Frontal cortex (tissue), 3 donors: ENCODE measurements at regions not wholly inside any gene's neighbourhood (a gene's known extent, or its start where the extent isn't known, plus 50 kb on each side); places are given as distances from the start of the nearest gene placed in this dataset.

Source experiments
- DNase-seq, 2 donors: peaks; one replicate each; pipeline ENCODE4 v3.0.0; 2012; ENCODE audit warnings: low spot score in 2 of 2
- FAIRE-seq: peaks from 2 replicates; lab custom pipeline; 2012; peaks lifted over from hg19 to GRCh38; lab: Jason Lieb, UNC
- donor health status: control.
- donor health status: control.
- donor health status: control.

DNA sequence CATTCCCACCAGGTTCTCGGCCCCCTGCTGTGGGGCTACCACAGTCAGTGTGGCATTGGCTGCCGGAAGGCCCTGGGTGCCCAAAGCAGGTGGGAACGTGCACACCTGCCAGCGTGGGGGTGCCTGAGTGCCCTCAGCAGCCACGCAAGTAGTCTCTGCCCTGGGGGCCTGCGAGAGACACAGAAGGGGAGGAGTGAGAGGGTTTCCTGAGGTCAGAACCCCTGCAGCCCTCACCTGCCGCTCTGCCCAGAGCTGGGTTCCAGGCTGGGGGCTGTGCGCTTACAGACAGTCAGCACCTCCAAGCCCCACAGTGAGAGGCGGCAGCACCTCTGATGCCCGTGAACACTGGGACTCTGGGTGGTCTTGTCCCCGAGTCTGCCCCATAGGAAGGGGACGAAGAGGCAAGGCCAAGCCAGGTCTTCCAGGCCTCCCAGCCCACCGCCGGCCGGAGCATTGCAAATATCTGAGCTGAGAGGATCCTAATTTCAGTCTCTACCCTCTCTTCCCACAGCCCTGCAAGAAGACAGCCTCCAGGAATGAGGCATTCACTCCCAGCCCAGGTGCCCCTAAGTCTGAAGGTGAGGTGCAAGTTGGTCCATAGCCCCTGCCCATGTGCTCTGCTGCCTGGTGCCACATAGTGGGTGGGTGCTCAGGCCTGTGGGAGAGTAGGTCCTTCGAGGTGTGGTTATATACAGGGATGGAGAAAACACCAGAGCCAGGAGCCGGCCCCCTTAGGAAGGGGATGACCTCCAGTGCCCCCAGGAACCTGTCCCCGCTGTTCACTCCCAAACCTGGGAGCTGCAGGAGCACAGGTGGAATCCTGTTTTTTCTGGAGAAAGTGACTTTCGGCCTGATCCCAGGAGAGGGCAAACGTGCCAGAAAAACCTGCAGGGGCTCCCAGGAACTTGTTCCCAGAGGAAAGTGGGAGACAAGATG, 291.1 kb upstream of the RTL1 start:
- DNase-seq (no peak), FAIRE-seq (no peak)

- no peak for DNase-seq
- FAIRE-seq, result no peak
These were observed 291.9 kb upstream of the RTL1 start for GRCh38 chr14:101195309-101195901.

DNA sequence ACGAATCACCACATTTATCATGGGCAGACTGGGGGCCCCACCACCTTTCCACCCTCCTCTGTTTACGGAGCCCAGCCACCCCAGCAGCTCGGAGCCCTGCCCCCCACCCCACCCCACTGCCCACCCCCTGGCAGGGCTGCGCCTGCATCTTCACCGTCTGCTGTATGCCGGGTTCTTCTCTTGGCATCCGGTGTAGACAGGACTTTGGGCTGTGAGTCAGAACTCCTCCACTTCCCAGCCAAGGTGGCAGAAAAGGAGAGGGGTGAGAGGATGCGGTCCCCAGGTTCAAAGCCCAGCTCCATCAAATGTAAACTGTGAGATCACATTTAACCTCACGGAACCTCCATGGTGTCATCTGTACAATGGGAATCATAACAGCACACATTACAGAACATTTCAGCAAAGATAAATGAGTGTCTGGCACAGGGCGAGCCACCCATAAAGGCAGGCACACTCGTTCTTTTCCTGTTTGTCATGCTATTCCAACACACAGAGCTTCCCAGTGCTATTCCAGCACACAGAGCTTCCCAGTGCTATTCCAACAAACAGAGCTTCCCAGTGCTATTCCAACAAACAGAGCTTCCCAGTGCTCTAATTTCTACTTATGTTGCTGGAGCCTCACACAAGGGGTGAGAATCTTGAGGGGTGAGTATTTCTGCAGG, 292.7 kb upstream of the RTL1 start:
- FAIRE-seq (no peak), DNase-seq (no peak)

- FAIRE-seq (no peak), DNase-seq (no peak)
These were observed 293.5 kb upstream of the RTL1 start for GRCh38 chr14:101196795-101197590.

GRCh38 chr14:101197595-101198397, 294.3 kb upstream of the RTL1 start:
- DNase-seq (no peak), FAIRE-seq (no peak)

DNA sequence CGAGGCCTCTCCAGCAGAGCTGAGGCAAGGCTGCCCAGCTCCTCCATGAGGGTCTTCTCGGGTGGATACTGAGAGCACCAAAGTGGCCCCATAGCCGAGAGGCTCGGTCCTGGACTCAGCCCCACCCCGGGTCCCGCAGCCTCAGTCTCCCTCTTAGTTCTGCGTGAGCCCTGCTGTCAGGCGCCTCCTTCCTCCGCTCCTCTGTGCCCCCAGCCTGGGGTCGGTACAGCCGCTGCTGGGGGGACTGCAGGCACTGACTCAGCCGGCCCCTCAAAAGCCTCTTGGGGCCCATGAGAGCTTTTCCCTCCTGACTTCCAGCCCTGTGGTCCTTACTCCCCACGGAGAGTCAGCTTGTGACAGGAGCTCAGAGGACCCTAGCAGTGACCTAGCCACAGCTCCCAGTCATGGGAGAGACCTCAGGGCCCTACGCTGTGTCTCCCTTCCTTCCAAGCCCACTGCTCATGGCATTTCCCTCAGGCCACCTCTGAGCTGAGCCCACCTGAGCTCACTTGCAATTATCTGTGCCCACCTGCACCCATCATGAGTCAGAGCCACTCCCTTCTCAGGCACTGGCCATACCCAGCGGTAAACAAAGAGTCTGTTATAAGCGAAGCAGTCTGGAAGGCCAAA, 295.0 kb upstream of the RTL1 start:
- no peak for FAIRE-seq

DNA sequence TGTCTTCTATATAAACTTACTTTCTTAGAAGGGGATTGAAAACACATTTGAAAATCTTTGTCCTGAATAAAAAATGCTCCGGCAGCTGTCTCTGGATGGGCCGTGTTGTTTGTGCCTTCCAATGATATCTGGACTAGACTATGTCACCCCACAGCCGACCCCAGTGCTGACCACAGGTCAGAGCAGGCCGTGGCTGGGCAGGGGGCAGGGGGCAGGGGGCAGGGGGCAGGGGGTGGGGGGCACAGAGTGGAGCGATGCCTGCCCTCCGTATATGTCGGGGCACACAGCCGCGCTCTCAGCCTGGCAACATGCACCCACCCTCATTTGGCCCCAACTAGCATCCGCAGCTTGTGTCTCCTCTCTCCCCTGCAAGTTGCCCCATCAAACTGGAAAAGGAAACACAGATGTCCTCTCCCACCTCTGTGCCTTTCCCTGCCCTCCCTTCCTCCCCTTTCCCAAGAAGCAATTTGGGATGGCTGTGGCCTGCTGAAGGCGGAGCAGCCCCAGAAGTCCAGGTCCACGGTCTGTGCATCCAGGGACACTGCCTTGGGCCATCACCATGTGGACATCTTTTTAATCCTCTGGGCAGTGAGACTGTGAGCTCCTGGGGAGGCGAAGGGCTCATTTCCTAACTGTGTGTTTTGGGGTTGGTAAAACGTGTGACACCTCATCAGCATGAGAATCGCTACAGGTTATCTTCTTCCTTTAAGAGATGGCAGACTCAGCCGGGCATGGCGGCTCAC, 295.7 kb upstream of the RTL1 start:
- FAIRE-seq, result no peak
- DNase-seq, result no peak

More for the DNA sequence above, 295.0 kb upstream of the RTL1 start:
- no peak for DNase-seq

DNA sequence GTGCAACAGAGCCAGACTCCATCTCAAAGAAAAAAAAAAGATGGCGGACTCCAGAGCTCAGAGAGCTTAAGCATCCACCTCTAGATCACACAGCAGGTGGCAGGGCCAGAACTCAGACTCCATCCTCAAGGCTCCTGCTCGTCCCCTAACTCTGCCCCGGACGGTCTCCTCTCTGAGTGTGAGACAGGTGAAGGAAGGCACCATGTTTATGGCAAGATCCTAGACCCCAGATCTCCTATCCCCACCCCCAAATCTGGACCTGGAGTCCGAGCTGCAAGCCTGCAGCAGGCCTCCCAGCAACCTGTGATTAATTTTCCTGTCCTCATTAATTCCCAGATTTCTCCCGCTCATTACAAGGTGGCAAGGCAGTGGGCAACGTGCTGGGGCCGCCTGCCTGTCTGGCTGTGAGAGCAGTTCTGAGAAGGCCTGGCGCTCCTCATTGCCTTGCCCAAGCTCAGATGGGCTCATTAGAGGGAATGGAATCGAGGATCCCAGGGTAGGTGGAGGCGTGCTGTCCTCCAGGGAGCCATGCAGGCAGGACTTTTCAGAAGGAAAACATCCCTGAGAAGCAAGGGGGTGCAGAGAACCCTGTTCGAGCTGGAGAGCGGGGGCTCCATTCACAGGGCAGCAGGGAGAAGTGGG, 296.6 kb upstream of the RTL1 start:
- FAIRE-seq (no peak), DNase-seq (no peak)

DNA sequence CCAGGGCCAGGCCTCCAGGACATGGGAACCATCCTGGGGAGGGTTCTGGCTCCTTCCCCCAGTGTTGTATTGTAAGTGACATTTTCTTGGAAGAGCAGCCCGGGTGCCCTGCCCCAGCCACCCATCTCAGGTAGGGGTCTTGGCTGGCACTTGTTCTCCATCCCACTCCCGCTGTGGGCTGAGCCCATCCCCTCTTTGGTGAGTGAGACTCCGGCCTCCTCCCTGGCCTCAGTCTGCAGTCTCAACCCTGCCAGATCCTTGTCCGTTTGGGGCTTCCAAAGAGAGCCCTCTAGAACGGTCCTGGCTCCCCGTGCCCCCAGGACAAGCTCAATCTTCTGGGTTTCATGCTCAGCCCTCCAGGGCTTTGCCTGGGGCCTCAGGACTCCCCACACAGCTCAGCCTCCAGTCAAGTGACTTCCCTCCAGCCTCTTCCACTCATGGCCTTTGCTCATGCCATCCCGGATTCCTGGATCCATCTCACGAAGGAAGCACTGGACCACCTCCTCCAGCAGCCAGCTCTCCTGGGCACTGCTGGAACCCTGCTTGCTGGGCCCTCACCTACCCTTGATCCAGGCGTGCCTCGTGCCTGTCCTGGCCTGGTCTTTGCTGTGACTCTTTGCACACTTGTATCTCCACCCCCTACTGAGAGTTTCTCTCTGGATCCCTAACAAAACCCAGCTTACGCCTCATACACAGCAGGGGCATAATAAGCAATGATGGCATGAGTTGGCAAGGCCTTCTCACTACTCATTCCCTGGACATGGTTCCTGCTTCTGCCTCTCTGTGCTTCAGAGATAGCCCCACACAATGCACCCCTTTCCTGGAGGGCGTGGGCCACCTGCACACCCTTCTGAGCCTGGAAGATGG, 297.4 kb upstream of the RTL1 start:
- no peak for DNase-seq
- FAIRE-seq, result no peak

DNA sequence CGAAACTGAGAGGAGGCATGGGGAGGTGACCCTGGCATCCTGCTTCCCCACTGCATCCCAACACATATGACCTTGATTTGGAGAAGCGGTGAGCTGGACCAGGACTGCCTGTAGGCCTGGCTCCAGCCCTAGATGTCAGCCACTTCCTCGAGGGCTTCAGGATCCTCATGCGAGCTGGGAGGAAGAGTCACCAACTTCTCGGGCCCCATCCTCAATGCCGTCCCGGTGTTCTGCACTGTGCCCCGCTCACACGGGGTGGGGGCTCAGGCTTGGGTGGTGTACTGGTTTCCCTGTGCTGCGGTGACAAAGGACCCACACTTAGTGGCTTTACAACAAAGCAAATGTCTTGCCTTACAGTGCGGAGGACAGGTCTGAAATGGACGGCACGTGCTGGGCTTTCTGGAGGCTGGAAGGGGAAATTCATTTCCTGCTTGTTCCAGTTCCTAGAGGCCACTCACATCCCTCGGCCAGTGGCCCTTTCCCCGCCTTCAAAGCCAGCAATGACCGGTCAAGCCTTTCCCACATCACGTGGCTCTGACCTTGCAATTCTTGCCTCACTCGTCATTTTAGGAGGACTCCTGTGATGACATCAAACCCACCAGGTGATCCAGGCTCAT, 298.1 kb upstream of the RTL1 start:
- no peak for FAIRE-seq
- no peak for DNase-seq

DNA sequence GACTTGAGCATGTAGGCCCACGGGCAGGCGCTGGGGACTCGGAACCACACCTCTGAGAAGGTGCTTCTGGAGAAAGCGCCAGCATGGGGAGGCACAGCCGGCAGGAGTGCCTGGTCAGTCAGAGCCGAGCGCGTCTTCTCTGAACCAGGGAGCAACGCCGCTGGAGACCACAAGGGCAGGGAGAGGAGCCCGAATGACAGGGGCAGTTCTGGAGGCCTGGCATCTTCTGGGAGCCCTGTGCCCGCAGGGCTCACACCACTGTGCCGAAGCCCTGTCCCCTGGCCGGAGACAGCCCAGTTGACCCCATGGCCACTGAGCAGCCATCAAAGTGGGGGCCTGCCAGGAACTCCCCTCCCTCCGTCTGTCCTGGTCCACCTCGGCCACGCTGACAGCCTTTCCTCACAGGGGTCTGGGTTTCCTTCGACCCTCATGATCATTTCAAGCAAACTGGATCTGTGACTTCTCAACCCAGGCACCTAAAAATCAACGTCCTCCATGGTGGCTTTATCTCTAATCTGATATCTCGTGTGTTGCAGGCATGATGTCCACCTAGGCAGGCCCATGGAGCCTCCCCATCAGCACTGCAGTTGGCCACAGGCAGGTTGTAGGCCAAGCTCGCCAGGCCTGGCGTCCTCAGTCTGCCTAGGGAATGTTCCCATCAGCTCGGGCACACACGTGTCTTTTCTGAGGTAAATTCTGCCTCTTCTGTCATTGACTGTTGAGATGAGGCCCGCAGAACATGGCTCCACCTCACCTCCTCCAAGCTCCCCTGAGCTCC, 299.3 kb upstream of the RTL1 start:
- FAIRE-seq (no peak), DNase-seq (no peak)

- DNase-seq, result no peak
- FAIRE-seq, result no peak
These were observed 303.0 kb upstream of the RTL1 start for GRCh38 chr14:101206556-101206955.

DNA sequence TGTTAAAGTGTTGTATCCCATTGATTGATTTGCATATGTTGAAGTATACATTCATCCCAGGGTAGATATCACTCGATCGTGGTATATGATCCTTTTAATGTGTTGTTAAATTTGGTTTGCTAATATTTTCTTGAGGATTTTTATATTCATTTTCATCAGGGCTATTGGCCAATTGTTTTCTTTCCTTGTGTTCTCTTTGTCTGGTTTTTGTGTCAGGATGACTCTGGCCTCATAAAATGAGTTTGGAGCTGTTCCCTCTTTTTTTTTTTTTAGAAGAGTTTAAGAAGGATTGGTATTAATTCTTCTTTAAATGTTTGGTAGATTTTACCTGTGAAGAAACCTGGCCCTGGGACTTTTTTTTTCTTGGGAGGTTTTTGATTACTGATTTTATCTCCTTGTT, 303.5 kb upstream of the RTL1 start:
- FAIRE-seq, result no peak
- DNase-seq, result no peak

DNA sequence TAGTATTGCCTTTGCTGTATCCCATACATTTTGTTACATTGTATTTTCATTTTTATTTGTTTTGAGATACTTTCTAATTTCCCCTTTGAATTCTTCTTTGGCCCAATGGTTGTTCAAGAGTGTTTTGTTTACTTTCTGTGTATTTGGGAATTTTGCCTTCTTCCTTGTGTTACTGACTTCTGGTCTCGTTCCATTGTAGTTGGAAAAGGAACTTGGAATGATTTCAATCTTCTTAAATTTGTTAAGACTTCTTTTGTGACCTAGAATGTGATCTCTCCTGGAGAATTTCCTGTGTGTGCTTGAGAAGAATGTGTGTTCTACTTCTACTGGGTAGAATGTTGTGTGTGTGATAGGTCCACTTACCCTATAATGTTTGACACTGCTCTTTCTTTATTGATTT, 304.4 kb upstream of the RTL1 start:
- DNase-seq (no peak), FAIRE-seq (no peak)

DNA sequence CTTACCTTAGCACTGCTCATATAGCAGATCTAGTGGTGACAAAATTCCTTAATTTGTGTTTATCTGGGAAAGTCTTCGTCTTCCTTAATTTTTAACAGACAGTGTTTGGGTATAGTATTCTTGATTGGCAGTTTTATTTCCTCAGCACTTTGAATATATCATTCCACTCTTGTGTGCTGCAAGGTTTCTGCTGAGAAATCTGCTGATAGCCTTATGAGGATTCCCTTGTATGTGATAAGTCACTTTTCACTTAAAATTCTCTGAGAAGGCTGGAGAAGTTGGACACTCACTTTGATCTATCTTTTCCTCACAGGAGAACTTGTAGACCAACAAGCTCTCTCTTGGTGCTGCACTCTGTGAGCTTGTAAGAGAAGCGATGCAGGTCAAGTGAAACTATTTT, 306.1 kb upstream of the RTL1 start:
- no peak for FAIRE-seq
- no peak for DNase-seq

- DNase-seq (no peak), FAIRE-seq (no peak)
These were observed 311.7 kb upstream of the RTL1 start for GRCh38 chr14:101215266-101215665.
